Activated CD4-positive, CD25-positive, alpha-beta regulatory T cell treated with anti-CD3 and anti-CD28 coated beads, Interleukin-2, amount 50 U/mL, for 24 hours (primary cell): ENCODE measurements at regions not wholly inside any gene's neighbourhood (a gene's known extent, or its start where the extent isn't known, plus 50 kb on each side); places are given as distances from the start of the nearest gene placed in this dataset.

Experiments
- ATAC-seq, 2 donors: fragments of 150-1000 bp; cut with Tn5 transposase; one replicate each; pipeline ENCODE4 v1.10.0; 2021; ENCODE audit warnings: mild to moderate bottlenecking in 1 of 2, moderate library complexity in 1 of 2

- ATAC-seq = no peak
Observed at GRCh38 chr9:89797255-89797654, 192.4 kb downstream of the GADD45G start.

- no peak for ATAC-seq
Observed at GRCh38 chr9:89797937-89798455, 193.2 kb downstream of the GADD45G start.

- ATAC-seq = no peak
Observed at GRCh38 chr9:89798547-89799120, 193.8 kb downstream of the GADD45G start.

GRCh38 chr9:89799221-89799620 is 194.4 kb downstream of the GADD45G start:
- no peak for ATAC-seq

- no peak for ATAC-seq
Observed at GRCh38 chr9:89799766-89800165, 195.0 kb downstream of the GADD45G start.

- ATAC-seq = no peak
Observed at GRCh38 chr9:89801341-89801740, 196.5 kb downstream of the GADD45G start.

GRCh38 chr9:89801742-89802670 is 197.2 kb downstream of the GADD45G start:
- no peak for ATAC-seq

GRCh38 chr9:89802781-89803355 is 198.1 kb downstream of the GADD45G start:
- no peak for ATAC-seq

GRCh38 chr9:89803403-89803802 is 198.6 kb downstream of the GADD45G start:
- no peak for ATAC-seq

- no peak for ATAC-seq
Observed at GRCh38 chr9:89804766-89805531, 200.1 kb downstream of the GADD45G start.

- ATAC-seq = no peak
Observed at GRCh38 chr9:89805571-89806292, 200.9 kb downstream of the GADD45G start.

- ATAC-seq = no peak
Observed at GRCh38 chr9:89806371-89807100, 201.7 kb downstream of the GADD45G start.

GRCh38 chr9:89807101-89807395 is 202.2 kb downstream of the GADD45G start:
- ATAC-seq = no peak

- no peak for ATAC-seq
Observed at GRCh38 chr9:89807682-89808075, 202.9 kb downstream of the GADD45G start.

GRCh38 chr9:89808076-89808755 is 203.4 kb downstream of the GADD45G start:
- no peak for ATAC-seq

- no peak for ATAC-seq
Observed at GRCh38 chr9:89808756-89809181, 204.0 kb downstream of the GADD45G start.

- ATAC-seq = no peak
Observed at GRCh38 chr9:89810431-89810830, 205.6 kb downstream of the GADD45G start.

GRCh38 chr9:89811356-89811755 is 206.5 kb downstream of the GADD45G start:
- no peak for ATAC-seq

GRCh38 chr9:89811886-89812450 is 207.2 kb downstream of the GADD45G start:
- no peak for ATAC-seq

- no peak for ATAC-seq
Observed at GRCh38 chr9:89812556-89813181, 207.9 kb downstream of the GADD45G start.
